ENCODE measurements at regions not wholly inside any gene's neighbourhood (a gene's known extent, or its start where the extent isn't known, plus 50 kb on each side); places are given as distances from the start of the nearest gene placed in this dataset.

- no peak for DNase-seq (ENCODE audit: low read depth, low spot score)
Observed at GRCh38 chr3:72401005-72401545, 447.2 kb downstream of the SHQ1 start.

DNA sequence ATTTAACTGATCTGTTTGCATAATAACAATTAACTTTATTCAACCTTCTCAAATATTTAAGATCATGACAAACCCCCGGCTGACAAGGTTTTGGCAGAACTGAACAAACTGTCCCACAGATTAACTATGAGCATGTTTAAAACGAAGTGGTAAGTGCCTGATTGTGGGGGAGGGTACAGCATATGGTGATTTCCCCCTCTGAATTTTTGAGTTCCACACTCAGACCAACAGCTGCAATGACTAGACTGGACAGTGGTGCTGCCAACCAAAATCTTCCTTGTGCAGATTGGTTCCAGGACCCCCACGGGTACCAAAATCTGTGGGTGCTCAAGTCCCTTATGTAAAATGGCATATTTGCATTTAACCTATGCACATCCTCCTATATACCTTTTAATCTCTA lies 449.5 kb downstream of the SHQ1 start:
- DNase-seq (ENCODE audit: low read depth, low spot score), result no peak

DNA sequence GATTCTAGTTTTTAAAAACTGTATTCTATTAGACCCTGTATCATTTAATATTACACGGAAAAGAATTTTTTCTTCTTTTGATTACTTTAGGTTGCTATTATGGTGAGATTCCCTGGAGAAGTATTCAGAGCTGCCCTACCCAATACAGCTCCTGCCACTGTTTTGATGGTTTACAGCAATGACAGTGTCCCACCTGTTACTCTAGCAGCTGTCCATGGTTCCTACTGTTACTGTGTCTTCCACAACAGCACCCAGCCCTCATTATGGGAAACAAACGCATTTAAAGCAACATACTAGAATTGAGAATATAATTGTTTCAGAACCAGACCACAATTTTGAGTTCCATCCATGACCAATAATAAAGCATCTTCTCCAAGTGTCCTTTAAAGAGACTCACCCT lies 450.7 kb downstream of the SHQ1 start:
- DNase-seq (ENCODE audit: low read depth, low spot score), result no peak

DNA sequence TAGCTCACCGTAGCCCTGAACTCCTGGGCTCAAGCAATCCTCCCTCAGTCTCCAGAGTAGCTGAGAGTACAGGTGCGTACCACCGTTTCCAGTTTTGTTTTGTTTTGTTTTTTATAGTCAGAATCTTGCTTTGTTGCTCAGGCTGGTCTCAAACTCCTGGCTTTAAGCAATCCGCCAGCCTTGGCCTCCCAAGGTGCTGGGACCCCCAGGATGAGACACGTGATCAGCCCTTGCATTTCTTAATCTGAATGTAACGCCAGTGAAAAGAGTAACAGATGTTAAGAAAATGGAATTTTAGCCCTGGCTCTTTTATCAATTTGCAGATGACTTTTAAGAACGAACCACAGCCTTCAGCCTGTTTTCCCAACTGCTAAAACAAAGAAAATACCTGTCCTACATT lies 451.3 kb downstream of the SHQ1 start:
- no peak for DNase-seq (ENCODE audit: low read depth, low spot score)

DNA sequence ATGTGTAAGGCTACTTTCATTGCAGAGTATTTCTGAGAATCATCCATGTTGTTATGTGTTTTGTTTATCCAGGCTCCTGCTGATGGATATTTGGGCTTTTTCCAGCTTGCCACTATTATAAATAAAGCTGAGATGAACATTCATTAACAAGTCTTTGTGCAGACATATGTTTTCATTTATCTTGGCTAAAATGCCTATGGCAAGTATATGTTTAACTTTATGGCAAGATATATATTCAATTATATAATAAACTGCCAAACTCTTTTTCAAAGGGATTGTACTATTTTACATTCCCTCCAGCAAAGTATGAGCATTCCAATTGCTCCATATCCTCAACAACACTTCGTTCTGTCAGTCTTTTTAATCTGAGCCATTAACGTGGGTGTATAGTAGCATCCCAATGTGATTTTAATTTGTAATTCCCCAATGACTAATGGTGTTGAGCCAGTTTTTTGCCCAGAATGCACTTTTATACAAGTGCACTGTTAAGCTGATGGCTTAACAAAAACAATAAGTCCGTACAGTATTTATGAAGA lies 452.4 kb downstream of the SHQ1 start:
- DNase-seq (ENCODE audit: low read depth, low spot score), result no peak

DNA sequence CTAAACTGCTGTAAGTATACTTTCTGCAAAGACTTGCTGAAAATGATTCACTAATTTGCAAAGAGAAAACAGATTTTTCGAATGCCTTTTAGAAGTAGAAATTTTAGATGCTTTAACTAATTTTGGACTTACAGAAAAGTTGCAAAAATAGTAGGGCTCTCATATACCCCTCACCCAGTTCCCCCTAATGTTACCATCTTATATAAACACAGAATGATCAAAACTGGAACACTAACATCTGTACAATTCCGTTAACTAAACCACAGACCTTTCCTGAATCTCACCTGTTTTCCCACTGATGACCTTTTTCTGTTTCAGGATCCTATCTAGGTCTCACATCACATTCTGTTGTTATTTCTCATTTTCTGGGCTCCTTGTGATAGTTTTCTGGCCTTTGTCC lies 454.8 kb downstream of the SHQ1 start:
- no peak for DNase-seq (ENCODE audit: low read depth, low spot score)

DNA sequence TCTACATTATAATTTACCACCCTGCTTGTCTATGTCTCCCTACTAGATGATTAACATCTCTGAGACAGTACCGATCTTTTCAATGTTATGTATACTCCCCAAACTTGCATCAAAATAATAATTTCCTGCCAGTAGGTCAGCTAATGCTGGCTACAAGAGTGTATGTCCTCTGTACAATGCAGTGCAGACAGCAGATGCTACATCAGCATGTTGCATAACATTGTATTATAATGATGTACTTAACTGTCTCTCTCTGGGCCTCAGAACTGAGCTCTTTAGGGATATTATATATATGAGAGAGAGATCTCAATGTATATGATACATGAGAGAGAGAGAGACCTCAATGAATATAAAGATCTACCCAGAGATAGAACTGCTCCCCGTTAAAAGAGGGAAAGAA lies 456.6 kb downstream of the SHQ1 start:
- no peak for DNase-seq (ENCODE audit: low read depth, low spot score)

- no peak for DNase-seq (ENCODE audit: low read depth, low spot score)
Observed at GRCh38 chr3:72390841-72391240, 457.4 kb downstream of the SHQ1 start.

DNA sequence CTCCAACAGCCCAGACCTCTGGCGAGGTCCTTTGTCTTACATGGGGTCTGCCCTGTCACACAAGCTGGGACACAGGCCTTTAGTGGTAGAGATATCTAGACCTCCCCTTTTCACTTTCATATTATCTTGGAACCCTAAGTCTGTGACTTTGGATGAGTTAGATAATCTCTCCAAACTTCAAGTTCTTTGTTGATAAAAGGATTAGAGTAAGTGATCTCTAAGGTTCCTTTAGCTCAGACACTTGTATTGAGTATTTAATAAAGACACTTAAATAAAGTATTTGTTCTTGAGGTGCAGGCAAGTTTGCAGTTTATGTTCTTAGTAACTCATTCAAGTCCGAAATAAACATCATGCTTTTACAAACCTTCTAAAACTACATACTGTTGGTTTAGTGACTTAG lies 459.6 kb downstream of the SHQ1 start:
- DNase-seq (ENCODE audit: low read depth, low spot score), result no peak

DNA sequence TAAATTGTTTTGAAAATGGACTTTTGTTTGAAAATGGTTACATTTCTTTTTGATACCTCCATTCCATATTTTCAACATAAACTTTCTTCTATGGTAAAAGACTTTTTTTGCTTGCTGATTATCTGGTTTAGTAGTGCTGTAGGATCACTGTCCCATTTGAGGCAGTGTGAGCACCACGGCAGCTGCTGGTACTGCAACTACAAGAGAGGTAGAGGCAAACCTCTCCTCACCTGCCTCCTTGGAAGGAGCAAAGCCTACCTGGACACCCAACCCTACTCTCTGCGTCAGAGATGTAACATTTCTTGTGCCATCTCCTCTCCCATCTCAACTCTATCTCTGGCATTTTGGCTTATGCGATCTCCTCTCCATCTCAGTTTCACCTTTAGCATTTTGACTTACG lies 460.1 kb downstream of the SHQ1 start:
- no peak for DNase-seq (ENCODE audit: low read depth, low spot score)

GRCh38 chr3:72386327-72387000 lies 461.8 kb downstream of the SHQ1 start:
- DNase-seq (ENCODE audit: low read depth, low spot score), result no peak

DNA sequence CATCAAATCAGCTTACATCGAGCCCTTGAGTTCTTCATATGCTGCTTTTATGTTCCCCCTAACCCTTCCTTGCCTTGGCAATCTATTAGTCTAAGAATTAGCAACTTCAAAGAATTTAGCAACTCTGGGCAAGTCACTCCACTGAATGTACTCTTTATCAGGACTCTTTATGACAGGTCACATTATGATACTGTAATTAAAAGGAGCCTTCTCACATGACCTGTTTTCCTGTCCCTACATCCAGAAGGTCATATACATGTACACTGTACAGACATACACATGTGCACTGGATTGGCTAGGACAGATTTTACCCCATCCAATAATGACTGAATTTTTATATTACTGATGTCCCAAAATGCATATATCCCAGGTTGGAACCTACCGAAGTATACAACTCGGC lies 463.1 kb downstream of the SHQ1 start:
- DNase-seq (ENCODE audit: low read depth, low spot score), result no peak

DNA sequence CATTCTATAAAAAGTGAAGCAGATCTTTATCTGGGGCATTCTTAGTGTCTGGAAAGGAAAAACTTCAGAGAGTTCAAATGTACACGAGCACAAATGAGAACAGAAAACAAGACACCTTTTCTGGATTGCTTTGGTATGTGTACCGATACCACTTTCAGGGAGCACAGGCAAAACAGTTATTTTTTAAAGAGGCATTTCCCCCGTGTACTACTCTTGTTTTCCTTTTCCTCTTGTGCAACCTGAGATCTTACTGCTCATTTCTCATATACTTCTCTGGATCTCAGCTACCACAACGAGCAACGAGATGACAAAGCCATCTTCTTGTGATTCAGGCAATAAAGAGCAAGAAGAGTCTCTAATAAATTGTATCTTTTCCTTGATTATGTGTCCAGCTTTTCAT lies 463.6 kb downstream of the SHQ1 start:
- DNase-seq (ENCODE audit: low read depth, low spot score), result no peak

- no peak for DNase-seq (ENCODE audit: low read depth, low spot score)
Observed at GRCh38 chr3:72383883-72384282, 464.4 kb downstream of the SHQ1 start.

DNA sequence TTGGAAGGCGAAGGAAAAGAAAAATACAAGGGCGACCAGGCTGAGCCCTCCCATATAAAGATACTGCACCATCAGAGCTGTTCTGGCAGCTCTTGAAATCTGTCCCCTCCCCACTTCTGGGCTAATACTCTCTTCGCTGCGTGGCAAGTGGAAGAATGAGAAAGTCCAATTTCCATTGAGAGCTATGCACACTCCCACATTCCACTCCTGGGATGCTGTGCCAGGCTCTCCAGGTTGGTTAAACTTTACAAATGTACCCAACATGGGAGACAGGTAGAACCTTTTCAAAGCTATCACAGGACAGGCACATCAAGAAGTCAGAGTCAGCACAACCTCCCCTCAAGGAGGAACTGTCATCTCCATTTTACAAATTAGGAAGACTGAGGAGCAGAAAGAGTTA lies 465.0 kb downstream of the SHQ1 start:
- no peak for DNase-seq (ENCODE audit: low read depth, low spot score)

GRCh38 chr3:72382460-72382859 lies 465.8 kb downstream of the SHQ1 start:
- DNase-seq (ENCODE audit: low read depth, low spot score), result no peak

- no peak for DNase-seq (ENCODE audit: low read depth, low spot score)
Observed at GRCh38 chr3:72381584-72381983, 466.7 kb downstream of the SHQ1 start.

DNA sequence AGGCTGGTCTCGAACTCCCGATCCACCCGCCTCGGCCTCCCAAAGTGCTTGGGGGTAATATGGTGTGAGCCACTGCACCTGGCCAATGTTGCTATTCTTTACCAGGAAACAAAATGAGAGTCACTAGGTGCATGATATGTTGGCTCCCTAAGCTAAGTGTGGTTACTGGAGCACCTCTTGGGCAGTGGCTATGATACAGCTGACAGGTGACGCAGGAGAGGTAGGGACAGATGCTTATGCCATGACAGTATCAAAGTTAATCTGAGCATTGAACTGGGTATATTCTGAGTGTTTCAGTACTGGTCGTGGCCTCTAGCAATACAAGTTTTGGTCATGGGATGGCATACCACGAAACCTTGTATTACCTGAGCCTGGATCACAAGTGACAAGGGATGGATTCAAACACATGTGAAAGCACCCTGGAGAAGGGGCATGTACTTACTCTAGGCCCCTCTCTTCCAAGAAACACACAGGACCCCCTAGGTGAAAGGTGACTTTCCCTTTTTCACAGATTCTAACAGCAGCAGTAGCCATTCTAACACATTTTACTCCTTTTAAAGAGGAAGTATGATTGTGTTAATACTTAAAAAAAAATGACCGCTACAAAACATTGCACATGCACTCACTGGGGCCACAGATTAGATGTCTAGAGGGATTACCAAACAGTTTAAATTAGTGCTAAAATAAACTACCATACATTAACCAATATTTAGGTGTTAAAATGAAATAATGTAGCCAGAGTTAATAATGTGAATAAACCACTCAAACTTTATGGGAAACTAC lies 467.3 kb downstream of the SHQ1 start:
- DNase-seq (ENCODE audit: low read depth, low spot score), result no peak

DNA sequence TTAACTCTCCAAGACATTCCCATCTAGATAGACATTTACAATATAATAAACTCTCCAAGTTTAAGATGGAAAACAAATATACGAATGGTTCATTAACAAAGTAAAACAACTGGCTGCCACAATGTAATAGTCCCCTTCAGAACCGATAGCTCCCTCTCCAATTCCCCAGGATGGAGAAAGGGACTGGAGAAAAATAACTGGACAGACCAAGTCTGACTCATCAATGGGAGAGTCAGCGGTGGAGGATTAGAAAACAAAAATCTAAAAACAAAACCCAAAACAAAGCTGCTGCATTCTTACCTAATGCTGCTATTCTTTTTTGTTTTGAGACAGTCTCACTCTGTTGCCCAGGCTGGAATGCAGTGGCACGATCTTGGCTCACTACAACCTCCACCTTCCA lies 468.1 kb downstream of the SHQ1 start:
- DNase-seq (ENCODE audit: low read depth, low spot score), result no peak

DNA sequence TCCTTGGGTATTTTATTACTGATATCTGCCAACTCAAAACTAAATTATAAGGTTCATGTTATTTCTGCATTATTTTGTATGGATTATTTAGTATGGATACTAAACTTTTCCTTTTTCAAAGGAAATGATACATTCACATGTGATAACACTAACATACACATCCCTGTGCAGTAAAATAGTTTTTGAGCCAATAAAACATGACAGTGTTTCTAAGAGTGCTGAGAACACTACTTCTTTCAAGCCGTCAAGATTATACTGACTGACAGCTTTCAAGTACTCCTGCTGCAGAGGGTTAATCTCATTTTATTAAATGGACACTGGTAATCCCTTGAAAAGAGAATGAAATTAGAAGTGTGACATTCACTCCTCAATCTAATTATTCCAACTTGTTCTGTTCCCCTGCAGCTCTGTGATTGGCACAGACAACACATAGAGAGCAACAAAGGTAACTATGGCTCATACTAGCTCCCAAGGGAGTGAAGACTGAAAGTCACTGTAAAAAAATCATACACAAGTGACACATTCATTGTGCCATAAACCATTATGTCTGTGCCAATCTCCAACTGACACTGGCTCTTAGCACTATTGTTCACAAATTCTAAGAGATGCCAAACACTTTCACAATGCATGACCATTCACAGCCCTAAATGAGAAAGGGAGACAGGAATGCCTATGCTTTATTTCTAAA lies 468.6 kb downstream of the SHQ1 start:
- no peak for DNase-seq (ENCODE audit: low read depth, low spot score)

DNA sequence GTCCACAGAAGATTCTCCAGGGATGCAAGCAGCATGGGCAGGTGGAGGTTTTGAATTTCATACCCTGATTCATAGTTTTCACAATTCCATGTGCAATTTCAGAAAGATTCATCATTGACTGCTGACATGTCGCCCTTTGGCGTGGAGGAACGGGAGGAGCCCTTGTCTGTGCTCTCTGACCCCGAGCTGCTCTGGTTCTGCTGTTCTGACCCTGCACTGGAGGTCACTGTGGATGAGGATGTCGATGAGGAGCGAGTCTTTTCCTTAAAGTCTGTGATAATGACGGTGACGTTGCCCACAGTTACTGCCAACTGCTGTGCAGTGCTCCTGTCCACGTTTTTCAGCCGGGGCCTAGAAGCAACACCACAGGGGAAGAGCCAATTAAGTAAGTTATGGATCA lies 470.0 kb downstream of the SHQ1 start:
- no peak for DNase-seq (ENCODE audit: low read depth, low spot score)

DNA sequence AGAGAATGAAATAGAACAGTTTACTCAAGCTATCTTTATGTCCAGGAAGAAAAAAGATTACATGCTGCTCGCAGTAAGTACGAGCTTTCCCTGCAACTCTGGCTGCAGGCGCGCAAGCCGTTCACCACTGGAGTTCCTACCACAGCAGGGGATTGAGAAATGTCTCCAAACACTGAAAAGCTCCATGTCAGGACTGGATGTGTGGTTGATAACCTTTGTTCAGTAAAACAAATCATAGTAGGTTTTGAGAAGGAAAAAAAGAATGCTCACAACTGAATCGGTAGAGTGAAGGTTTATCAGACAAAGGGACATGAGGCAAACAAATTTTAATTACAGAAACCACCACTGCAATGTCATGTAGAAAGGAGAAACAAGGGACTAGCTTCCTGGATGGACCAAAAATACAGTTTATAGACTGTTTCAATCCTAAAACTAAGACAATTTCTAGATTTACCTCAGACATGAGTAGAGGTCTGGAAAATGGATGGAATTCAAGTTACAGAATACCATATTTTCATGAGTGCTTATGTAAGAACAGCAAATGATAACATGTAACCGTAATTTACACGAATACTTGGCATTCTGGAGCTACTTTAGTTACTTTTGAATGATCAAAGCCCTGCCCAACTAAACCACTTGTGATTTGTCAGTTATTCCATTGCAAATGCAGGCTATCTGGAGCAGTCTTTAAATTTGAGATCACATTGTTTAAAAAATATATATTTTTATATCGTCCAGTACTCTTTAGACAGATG lies 471.1 kb downstream of the SHQ1 start:
- no peak for DNase-seq (ENCODE audit: low read depth, low spot score)
